GM21825 (cell line): ENCODE measurements at regions not wholly inside any gene's neighbourhood (a gene's known extent, or its start where the extent isn't known, plus 50 kb on each side); places are given as distances from the start of the nearest gene placed in this dataset.

ENCODE experiments used
- ATAC-seq: cut with Tn5 transposase; IDR thresholded peaks from one replicate; pipeline ENCODE4 v1.9.1; 2021; ENCODE audit warnings: mild to moderate bottlenecking, moderate library complexity; ENCODE audit not compliant: unreplicated experiment

DNA sequence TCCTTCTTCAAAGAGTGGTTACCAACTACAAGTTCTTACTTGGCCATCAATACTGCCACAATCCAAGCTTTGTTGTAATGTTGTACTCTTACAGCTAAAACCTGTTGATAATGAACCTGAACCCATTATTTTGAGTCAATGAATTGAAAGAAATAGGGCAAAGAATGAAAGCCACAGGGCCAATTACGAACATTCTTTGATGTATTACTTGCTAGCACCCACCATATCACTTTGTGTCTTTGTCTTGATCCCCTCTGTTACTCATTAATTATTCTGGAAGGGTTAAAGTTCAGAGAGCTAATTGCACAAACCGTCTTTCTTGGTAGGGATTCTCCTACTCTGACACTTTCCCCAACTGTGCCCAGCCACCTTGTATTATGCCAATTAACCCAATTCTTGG, 53.2 kb upstream of the TFEC start:
- ATAC-seq, result no peak

GRCh38 chr7:116086547-116087045, 56.0 kb upstream of the TFEC start:
- no peak for ATAC-seq

- ATAC-seq, result no peak
Observed at GRCh38 chr7:116087291-116087690, 56.7 kb upstream of the TFEC start.

DNA sequence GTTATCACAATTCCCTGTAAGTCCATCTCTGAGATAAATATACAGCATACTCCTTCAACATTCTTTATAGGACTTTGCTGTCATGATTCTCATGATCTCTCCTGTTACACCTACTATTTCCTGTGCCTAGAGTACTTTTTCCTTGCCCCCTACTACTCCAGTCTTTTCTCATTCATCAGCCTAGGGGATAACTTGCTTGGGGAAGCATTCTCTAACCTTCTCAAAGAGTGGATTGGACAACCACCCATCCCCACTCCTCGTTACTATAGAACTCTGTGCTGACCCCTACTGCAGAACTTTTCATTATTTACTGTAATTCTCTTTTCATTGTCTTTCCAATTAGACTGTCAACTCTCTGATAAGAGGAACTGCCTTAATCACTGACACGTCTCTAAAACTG, 57.4 kb upstream of the TFEC start:
- ATAC-seq, result no peak

DNA sequence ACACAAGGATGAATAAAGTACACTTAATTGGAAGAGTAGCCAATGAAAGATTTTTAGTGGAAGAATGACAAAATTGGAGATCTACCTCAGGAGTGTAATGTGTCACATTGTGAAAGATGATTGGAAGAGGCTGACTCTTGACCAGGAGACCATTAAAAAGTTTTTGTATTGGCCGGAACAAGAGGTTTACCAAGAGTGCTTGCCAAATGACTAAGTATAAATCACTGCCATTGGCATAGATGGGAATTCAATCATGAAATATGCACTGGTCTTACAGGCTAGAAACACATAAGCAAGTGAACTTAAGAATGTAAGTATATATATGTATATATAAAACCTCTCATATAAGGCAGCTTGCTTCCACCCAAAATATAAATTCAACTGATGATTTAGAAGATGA, 58.7 kb upstream of the TFEC start:
- ATAC-seq, result no peak

GRCh38 chr7:116093516-116094301, 63.1 kb upstream of the TFEC start:
- ATAC-seq, result no peak

- no peak for ATAC-seq
Observed at GRCh38 chr7:116095396-116095795, 64.8 kb upstream of the TFEC start.

DNA sequence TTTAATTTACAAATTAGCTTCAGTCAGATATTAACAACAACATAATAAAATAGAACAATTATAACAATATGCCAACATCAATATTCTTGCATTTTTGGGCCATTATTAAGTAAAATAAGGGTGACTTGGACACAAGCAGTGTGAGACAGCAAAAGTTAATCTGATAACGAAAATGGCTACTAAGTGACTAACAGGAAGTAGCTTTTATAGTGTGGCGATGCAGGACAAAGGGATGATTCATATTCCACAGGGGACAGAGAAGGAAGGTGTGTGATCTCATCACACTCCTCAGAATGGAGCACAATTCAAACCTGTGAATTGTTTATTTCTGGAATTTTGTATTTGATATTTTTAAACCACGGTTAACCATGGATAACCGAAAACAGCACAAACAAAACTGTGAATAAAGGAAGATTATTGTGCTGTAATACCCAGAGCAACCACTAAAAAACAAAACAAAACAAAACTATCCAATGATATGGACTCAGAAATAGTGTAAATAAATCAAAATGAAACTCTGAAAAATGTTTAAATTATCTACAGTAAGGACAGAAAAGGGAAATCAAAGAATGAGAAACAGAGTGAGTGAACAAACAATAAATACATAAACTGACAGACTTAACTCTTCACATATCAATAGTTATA, 66.9 kb upstream of the TFEC start:
- no peak for ATAC-seq

DNA sequence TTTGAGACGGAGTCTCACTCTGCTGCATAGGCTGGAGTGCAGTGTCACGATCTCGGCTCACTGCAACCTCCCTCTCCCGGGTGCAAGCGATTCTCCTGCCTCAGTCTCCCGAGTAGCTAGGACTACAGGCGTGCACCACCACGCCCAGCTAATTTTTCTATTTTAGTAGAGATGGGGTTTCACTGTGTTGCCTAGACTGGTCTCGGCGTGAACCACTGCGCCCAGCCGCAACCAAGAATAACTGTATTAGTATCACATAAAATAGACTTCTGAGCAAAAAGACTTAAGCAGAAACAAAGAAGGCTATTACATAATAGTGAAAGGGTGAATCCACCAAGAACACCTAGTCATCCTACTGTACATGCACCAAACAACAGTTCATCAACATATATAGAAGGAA, 67.6 kb upstream of the TFEC start:
- no peak for ATAC-seq

DNA sequence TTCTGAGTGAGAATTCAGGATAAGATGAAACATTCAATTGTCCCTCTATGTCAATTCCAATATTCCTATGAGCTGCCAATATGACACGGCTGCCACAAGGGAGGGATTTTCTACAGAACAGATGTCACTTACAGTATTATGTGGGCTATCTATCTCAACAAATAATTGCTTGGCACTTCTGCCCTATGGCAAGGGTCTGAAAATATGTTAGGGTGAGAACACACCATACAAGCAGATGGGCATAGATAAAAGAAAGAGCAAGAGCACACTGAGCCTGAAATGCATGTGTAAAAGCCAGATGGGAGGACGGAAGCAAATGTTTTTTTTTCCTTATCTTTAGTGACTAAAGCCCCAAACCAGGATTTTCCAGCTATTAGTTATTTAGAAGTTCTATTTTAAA, 70.1 kb upstream of the TFEC start:
- ATAC-seq, result no peak

DNA sequence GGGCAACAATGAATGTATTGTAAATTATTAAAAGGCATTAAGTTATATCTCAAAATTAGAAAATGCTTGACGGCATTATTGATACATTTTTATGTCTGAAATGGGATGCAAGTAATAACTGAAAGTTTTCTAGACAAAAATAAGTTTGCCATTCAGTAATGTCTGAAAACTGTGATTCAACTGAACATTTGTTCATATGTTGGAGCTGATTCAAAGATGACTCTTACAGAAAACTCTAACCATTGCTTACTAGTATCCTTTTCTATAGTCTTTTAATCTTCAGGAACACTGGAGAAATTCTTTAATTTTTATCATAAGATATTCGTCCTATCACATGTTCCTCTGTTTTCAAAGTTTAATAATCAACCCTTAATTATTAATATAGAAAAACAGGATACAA, 71.1 kb upstream of the TFEC start:
- no peak for ATAC-seq

DNA sequence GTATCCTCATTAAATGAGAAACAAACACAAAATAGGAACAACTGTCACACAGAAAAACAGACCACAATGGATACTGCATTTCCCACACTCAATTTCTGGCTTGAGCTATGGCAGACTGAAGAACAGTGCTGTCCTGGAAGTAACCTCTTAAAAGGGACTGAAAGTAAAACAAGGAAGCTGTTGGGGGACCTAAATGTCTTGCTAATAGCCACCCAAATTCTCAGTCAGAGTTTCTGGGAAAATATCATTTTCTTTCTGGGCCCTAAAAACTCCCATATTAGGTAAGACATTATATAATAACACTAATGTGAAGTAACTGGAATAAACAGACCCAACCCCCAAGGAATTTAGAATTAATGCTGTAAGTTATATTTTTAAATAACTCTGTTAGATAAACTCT, 80.9 kb upstream of the TFEC start:
- ATAC-seq, result no peak

DNA sequence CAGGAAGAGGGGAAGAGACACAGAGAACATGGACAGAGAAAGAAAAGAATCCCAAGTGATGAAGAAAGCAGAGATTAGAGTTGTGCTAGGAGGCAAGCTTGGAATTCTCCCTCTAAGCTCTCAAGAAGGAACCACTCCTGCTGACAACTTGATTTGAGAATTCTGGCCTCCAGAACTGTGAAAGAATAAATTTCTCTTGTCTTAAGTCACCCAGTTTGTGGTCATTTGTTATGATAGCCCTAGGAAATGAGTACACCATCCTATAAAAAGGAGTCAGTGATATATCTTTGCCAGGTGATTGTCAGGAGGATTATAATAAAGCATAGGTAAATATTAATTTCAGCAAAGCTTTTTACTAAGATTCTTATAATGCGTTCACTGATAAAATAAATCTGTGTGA, 82.7 kb upstream of the TFEC start:
- ATAC-seq, result no peak

DNA sequence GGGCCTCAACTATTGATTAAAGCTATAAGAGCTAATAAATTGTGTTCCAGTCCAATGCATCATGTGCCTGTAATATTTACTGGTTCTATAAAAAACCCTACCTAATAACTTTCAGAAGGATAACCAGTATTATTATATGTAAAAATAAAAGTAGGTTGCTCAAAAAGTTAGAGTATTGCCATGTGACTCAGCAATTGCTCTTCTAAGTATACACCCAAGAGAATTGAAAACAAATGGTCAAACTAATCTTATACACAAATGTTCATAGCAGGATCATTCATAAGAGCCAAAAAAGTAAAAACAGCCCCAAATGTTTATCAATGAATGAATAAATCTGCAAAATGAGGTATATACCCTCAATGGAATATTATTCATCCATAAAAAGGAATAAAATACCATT, 89.5 kb upstream of the TES start:
- no peak for ATAC-seq

DNA sequence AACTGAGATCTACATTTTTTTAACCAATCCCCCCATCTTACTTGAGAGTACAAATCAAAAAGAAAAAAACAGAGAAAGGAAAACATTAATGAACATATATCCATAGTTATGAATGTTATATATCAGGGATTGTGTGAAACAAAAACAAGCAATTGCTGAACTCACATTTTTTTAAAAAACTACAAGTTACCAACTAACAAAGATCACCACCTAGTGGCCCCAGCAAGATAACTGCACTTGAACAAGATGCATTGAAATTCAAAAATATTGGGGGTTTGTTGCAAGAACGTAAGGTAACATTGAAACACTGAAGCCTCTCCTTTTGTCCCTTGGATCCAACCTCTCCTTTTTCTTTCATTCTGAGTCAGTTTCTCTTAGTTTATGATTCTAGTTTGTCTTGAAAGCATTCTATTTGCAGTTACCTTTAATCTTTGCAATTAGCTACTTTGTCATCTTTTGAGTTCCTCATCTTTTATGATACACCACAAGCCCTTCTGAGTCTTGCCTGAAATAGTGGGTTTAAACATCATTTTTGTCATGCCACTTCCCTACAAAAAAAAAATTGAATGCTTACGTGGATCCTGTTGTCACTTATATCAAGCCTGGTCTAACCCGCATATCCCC, 87.3 kb upstream of the TES start:
- ATAC-seq, result no peak

GRCh38 chr7:116128139-116128538, 82.2 kb upstream of the TES start:
- no peak for ATAC-seq

- no peak for ATAC-seq
Observed at GRCh38 chr7:116135306-116135705, 75.0 kb upstream of the TES start.

DNA sequence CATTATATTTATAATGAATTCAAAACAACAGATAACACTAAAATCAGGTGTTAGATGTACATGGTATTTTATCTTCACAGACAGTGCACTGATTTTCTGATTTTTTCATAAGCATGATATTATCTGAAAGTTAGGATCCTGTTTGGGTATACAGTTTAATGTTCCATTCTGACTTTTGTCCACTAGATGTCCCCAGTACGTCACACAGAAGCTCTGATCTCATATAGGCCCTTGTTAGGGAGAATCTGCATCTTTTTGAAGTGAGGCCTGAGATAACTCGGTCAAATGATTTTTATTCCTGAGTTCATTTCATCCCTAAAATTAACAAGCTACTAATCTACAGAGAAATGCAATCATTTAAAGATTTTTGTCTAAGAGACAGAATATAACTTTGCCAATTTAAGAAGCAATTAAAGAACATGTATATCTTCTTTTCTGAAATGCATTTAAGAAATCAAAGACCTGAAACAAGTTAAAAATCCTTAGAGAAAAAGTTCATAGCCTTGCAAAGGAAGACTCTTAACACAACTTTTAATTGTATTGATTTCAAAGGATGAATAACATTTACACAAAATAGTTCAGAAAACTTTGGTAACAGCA, 72.0 kb upstream of the TES start:
- peak; percentile 86 for ATAC-seq

GRCh38 chr7:116139007-116139406, 71.3 kb upstream of the TES start:
- ATAC-seq, result no peak

DNA sequence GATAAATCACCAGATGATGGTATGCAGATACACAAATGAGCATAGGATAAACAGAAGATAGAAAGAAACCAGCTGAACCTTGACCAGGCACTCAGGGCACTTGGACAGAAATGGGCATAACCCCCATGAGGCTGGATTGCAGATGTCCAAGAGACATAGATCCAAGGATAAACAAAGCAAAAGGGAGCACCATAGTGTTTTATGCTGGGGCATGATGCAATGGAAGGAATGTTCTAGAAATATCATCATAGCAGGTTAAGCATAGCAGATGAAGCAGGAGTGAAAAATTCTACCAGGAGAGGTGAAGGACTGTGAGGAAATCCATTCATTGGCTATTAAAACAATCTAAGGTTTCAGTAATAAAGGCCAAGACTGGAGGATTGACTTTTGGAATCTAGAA, 70.5 kb upstream of the TES start:
- no peak for ATAC-seq

- no peak for ATAC-seq
Observed at GRCh38 chr7:116142374-116142773, 68.0 kb upstream of the TES start.

GRCh38 chr7:116142850-116143249, 67.5 kb upstream of the TES start:
- no peak for ATAC-seq
